ENCODE measurements at regions not wholly inside any gene's neighbourhood (a gene's known extent, or its start where the extent isn't known, plus 50 kb on each side); places are given as distances from the start of the nearest gene placed in this dataset.

GRCh38 chr7:46637793-46638735 lies 717.0 kb upstream of the IGFBP3 start:
- no peak overlapping the region for H3K9ac ChIP-seq (ENCODE audit: low read depth in 1 of 2, low read length in 2 of 2)
- H3K36me3 ChIP-seq (ENCODE audit: control insufficient read depth in 4 of 4, insufficient read depth in 3 of 4, low read depth in 1 of 4, low read length in 3 of 4): no peaks in the 10 kb centered on the region
- H3K27me3 ChIP-seq (ENCODE audit: control insufficient read depth in 4 of 4, insufficient read depth in 4 of 4, low read length in 3 of 4): no peaks in the 10 kb centered on the region
- no peak for DNase-seq (ENCODE audit: low spot score)
- no peaks in the 10 kb centered on the region for H3K4me1 ChIP-seq (ENCODE audit: control insufficient read depth in 4 of 4, insufficient read depth in 4 of 4, low read length in 3 of 4)
- H3K9me3 ChIP-seq (ENCODE audit: control insufficient read depth in 4 of 4, low read length in 3 of 4): no peaks in the 10 kb centered on the region
- 84% methylated on average over 12 of the region's 12 CpGs for WGBS
- H3K4me3 ChIP-seq (ENCODE audit: low read depth in 1 of 3, low read length in 3 of 3): no peak overlapping the region
- no peak overlapping the region for H3K27ac ChIP-seq (ENCODE audit: low read depth in 1 of 2, low read length in 2 of 2)
- TF ChIP-seq RXRA (IDR thresholded peaks at IDR 0.05) (no peak), CTCF (IDR thresholded peaks at IDR 0.05; ENCODE audit: low read depth, low read length, missing input control) (no peak), ZBTB33 (IDR thresholded peaks at IDR 0.05) (no peak)

GRCh38 chr7:46636022-46636421 lies 715.0 kb upstream of the IGFBP3 start:
- Histone ChIP-seq H3K4me1 (ENCODE audit: control insufficient read depth in 4 of 4, insufficient read depth in 4 of 4, low read length in 3 of 4) (no peaks in the 10 kb centered on the region), H3K9ac (ENCODE audit: low read depth in 1 of 2, low read length in 2 of 2) (no peak overlapping the region), H3K4me3 (ENCODE audit: low read depth in 1 of 3, low read length in 3 of 3) (no peak overlapping the region), H3K27me3 (ENCODE audit: control insufficient read depth in 4 of 4, insufficient read depth in 4 of 4, low read length in 3 of 4) (no peaks in the 10 kb centered on the region), H3K27ac (ENCODE audit: low read depth in 1 of 2, low read length in 2 of 2) (no peak overlapping the region), H3K36me3 (ENCODE audit: control insufficient read depth in 4 of 4, insufficient read depth in 3 of 4, low read depth in 1 of 4, low read length in 3 of 4) (no peaks in the 10 kb centered on the region), H3K9me3 (ENCODE audit: control insufficient read depth in 4 of 4, low read length in 3 of 4) (no peaks in the 10 kb centered on the region)
- TF ChIP-seq FOXA1 (IDR thresholded peaks at IDR 0.05) (no peak), RAD21 (IDR thresholded peaks at IDR 0.05) (no peak), YY1 (IDR thresholded peaks at IDR 0.05) (no peak), JUND (IDR thresholded peaks at IDR 0.05) (no peak), FOXA2 (IDR thresholded peaks at IDR 0.05) (no peak), GABPA (IDR thresholded peaks at IDR 0.05 in 1 of 2, conservative IDR thresholded peaks at IDR 0.05 in 1 of 2) (no peak), CTCF (IDR thresholded peaks at IDR 0.05; ENCODE audit: low read depth, low read length, missing input control) (no peak), RXRA (IDR thresholded peaks at IDR 0.05) (no peak), NR2F2 (IDR thresholded peaks at IDR 0.05) (no peak), HNF4G (IDR thresholded peaks at IDR 0.05) (no peak), SP1 (IDR thresholded peaks at IDR 0.05) (no peak), HNF4A (conservative IDR thresholded peaks at IDR 0.05) (no peak), TAF1 (conservative IDR thresholded peaks at IDR 0.05) (no peak), EGR1 (IDR thresholded peaks at IDR 0.05; ENCODE audit: low read depth in 2 of 2) (no peak), ZBTB33 (IDR thresholded peaks at IDR 0.05) (no peak), REST (IDR thresholded peaks at IDR 0.05) (no peak), MAX (IDR thresholded peaks at IDR 0.05) (no peak), ATF3 (IDR thresholded peaks at IDR 0.05) (no peak)
- 82% methylated on average over 3 of the region's 3 CpGs for WGBS
- no peak for DNase-seq (ENCODE audit: low spot score)

Data from liver (tissue), 8 donors.